ENCODE measurements at regions not wholly inside any gene's neighbourhood (a gene's known extent, or its start where the extent isn't known, plus 50 kb on each side); places are given as distances from the start of the nearest gene placed in this dataset.

DNA sequence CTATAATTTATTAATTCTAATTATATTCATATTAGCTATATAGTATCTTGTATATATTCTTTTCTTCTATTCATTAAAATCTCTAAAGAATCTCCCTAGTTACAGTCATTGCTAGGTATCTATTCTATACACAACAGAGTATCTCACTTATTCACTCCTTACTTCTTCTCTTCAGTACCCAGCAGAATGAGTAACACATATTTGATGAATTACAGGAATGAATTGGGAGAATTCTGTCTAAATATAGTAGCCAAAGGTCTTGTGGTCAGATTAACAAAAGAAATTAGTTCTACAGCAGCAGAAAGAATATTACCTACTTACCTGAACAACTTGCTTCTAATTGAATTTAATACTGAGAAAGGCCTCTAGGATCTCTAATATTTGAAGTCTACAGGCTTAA lies 758.0 kb upstream of the ZEB2 start:
- Histone ChIP-seq H3K4me1 (ENCODE audit: control insufficient read depth, insufficient read depth, low read length) (no peaks in the 10 kb centered on the region), H3K36me3 (ENCODE audit: control insufficient read depth, insufficient read depth, low read length) (no peaks in the 10 kb centered on the region), H3K4me3 (ENCODE audit: low read depth, low read length) (no peak overlapping the region), H3K9me3 (ENCODE audit: control insufficient read depth, insufficient read depth, low read length) (peaks cover 6% of the 10 kb centered on the region), H3K27ac (ENCODE audit: low read depth, low read length) (no peak overlapping the region), H3K27me3 (ENCODE audit: control insufficient read depth, insufficient read depth, low read length) (no peaks in the 10 kb centered on the region)
- no peak for DNase-seq (ENCODE audit: low read depth in 4 of 6, low spot score in 6 of 6)

DNA sequence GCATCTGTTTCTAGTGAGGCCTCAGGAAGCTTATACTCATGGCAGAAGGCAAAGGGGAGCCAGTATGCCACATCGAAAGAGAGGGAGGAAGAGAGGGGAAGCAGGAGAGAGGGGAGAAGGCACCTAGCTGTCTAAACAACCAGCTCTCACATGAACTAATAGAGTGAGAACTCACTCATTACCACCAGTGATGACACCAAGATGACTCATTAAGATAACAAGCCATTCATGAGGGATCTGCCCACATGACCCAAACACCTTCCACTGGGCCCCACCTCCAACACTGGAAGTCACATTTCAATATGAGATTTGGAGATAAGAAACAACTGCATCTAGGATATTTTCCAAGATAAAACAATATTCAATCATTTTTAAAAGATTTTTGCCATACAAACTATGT lies 753.9 kb upstream of the ZEB2 start:
- no peak for DNase-seq (ENCODE audit: low read depth in 4 of 6, low spot score in 6 of 6)
- H3K4me3 ChIP-seq (ENCODE audit: low read depth, low read length): no peak overlapping the region
- no peak overlapping the region for H3K27ac ChIP-seq (ENCODE audit: low read depth, low read length)
- H3K27me3 ChIP-seq (ENCODE audit: control insufficient read depth, insufficient read depth, low read length): no peaks in the 10 kb centered on the region
- H3K36me3 ChIP-seq (ENCODE audit: control insufficient read depth, insufficient read depth, low read length): no peaks in the 10 kb centered on the region
- WGBS (ENCODE audit: insufficient coverage): no CpG with 5 or more reads among the region's 1 CpG
- H3K4me1 ChIP-seq (ENCODE audit: control insufficient read depth, insufficient read depth, low read length): no peaks in the 10 kb centered on the region
- no peaks in the 10 kb centered on the region for H3K9me3 ChIP-seq (ENCODE audit: control insufficient read depth, insufficient read depth, low read length)

- H3K9me3 ChIP-seq (ENCODE audit: control insufficient read depth, insufficient read depth, low read length): no peaks in the 10 kb centered on the region
- no CpG with 5 or more reads among the region's 3 CpGs for WGBS (ENCODE audit: insufficient coverage)
- H3K4me3 ChIP-seq (ENCODE audit: low read depth, low read length): no peak overlapping the region
- H3K36me3 ChIP-seq (ENCODE audit: control insufficient read depth, insufficient read depth, low read length): no peaks in the 10 kb centered on the region
- no peaks in the 10 kb centered on the region for H3K4me1 ChIP-seq (ENCODE audit: control insufficient read depth, insufficient read depth, low read length)
- no peak for DNase-seq (ENCODE audit: low read depth in 4 of 6, low spot score in 6 of 6)
- no peak overlapping the region for H3K27ac ChIP-seq (ENCODE audit: low read depth, low read length)
- no peaks in the 10 kb centered on the region for H3K27me3 ChIP-seq (ENCODE audit: control insufficient read depth, insufficient read depth, low read length)
Measured at GRCh38 chr2:145268931-145269330, 749.0 kb upstream of the ZEB2 start.

- H3K4me3 ChIP-seq (ENCODE audit: low read depth, low read length): no peak overlapping the region
- H3K27ac ChIP-seq (ENCODE audit: low read depth, low read length): no peak overlapping the region
- H3K9me3 ChIP-seq (ENCODE audit: control insufficient read depth, insufficient read depth, low read length): no peaks in the 10 kb centered on the region
- H3K27me3 ChIP-seq (ENCODE audit: control insufficient read depth, insufficient read depth, low read length): no peaks in the 10 kb centered on the region
- H3K4me1 ChIP-seq (ENCODE audit: control insufficient read depth, insufficient read depth, low read length): no peaks in the 10 kb centered on the region
- no peak for DNase-seq (ENCODE audit: low read depth in 4 of 6, low spot score in 6 of 6)
- no peaks in the 10 kb centered on the region for H3K36me3 ChIP-seq (ENCODE audit: control insufficient read depth, insufficient read depth, low read length)
Measured at GRCh38 chr2:145267451-145267850, 747.5 kb upstream of the ZEB2 start.

GRCh38 chr2:145265244-145265643 lies 745.3 kb upstream of the ZEB2 start:
- H3K4me1 ChIP-seq (ENCODE audit: control insufficient read depth, insufficient read depth, low read length): no peaks in the 10 kb centered on the region
- WGBS (ENCODE audit: insufficient coverage): 100% methylated on average over 1 of the region's 6 CpGs

DNA sequence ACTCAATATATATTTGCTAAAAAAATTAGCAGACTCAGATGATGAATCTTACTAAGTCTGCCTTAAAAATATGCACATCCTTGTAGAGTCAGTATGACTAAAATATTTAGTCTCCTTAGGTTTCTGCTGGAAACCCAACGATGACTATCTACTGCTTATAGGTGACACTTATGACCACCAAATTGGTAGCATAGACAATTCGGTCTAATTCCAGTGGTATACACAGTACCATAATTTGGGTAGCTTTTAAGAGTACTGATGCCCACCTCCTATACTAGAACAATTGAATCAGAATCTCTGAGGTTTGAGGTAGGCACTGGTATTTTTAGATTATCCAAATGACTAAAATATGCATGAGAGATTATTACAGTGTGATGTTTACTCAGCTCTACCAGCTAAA lies 740.8 kb upstream of the ZEB2 start:
- H3K27me3 ChIP-seq (ENCODE audit: control insufficient read depth, insufficient read depth, low read length): no peaks in the 10 kb centered on the region
- no peaks in the 10 kb centered on the region for H3K4me1 ChIP-seq (ENCODE audit: control insufficient read depth, insufficient read depth, low read length)
- no peak overlapping the region for H3K27ac ChIP-seq (ENCODE audit: low read depth, low read length)
- no peaks in the 10 kb centered on the region for H3K9me3 ChIP-seq (ENCODE audit: control insufficient read depth, insufficient read depth, low read length)
- no peaks in the 10 kb centered on the region for H3K36me3 ChIP-seq (ENCODE audit: control insufficient read depth, insufficient read depth, low read length)
- H3K4me3 ChIP-seq (ENCODE audit: low read depth, low read length): no peak overlapping the region
- no CpG with 5 or more reads among the region's 2 CpGs for WGBS (ENCODE audit: insufficient coverage)
- DNase-seq (ENCODE audit: low read depth in 4 of 6, low spot score in 6 of 6): no peak

More at GRCh38 chr2:145265244-145265643, 745.3 kb upstream of the ZEB2 start:
- no peak for DNase-seq (ENCODE audit: low read depth in 4 of 6, low spot score in 6 of 6)
- Histone ChIP-seq H3K9me3 (ENCODE audit: control insufficient read depth, insufficient read depth, low read length) (no peaks in the 10 kb centered on the region), H3K36me3 (ENCODE audit: control insufficient read depth, insufficient read depth, low read length) (no peaks in the 10 kb centered on the region), H3K4me3 (ENCODE audit: low read depth, low read length) (no peak overlapping the region), H3K27me3 (ENCODE audit: control insufficient read depth, insufficient read depth, low read length) (no peaks in the 10 kb centered on the region), H3K27ac (ENCODE audit: low read depth, low read length) (no peak overlapping the region)

GRCh38 chr2:145260081-145260480 lies 740.2 kb upstream of the ZEB2 start:
- Histone ChIP-seq H3K36me3 (ENCODE audit: control insufficient read depth, insufficient read depth, low read length) (no peaks in the 10 kb centered on the region), H3K9me3 (ENCODE audit: control insufficient read depth, insufficient read depth, low read length) (no peaks in the 10 kb centered on the region), H3K27me3 (ENCODE audit: control insufficient read depth, insufficient read depth, low read length) (no peaks in the 10 kb centered on the region), H3K4me3 (ENCODE audit: low read depth, low read length) (no peak overlapping the region), H3K27ac (ENCODE audit: low read depth, low read length) (no peak overlapping the region), H3K4me1 (ENCODE audit: control insufficient read depth, insufficient read depth, low read length) (no peaks in the 10 kb centered on the region)
- no peak for DNase-seq (ENCODE audit: low read depth in 4 of 6, low spot score in 6 of 6)

DNA sequence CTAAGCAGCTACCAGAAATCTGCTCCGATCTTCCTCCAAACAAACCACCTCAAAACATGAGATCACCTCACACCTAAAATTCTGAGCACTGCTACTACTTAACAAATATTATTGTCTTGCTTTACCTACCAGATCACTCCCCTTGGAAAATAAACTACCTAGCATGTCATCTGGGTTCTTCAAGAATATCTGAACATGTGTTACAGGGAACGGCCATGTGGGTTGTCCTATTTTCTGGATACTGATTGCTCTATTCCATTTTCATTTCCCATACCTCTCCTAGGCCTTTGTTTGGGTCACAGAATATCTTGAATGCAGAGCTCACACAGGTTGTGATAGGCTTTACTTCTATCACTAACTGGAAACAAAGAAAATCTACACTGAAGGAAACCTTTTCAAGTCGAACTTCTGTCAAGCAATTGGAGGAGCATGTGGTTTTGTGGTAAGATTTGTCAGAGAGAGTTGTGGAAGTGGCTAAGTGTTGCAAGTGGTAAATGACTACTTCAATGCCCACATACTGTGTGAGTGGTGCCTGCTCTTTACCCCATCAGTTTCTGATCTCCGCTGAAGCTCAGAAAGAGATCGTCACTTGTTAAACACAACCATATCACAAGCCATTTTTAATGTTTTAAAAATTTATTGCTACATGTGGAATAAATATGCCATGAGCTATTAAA lies 739.1 kb upstream of the ZEB2 start:
- Histone ChIP-seq H3K27ac (ENCODE audit: low read depth, low read length) (no peak overlapping the region), H3K27me3 (ENCODE audit: control insufficient read depth, insufficient read depth, low read length) (no peaks in the 10 kb centered on the region), H3K36me3 (ENCODE audit: control insufficient read depth, insufficient read depth, low read length) (no peaks in the 10 kb centered on the region), H3K4me3 (ENCODE audit: low read depth, low read length) (no peak overlapping the region), H3K9me3 (ENCODE audit: control insufficient read depth, insufficient read depth, low read length) (no peaks in the 10 kb centered on the region), H3K4me1 (ENCODE audit: control insufficient read depth, insufficient read depth, low read length) (no peaks in the 10 kb centered on the region)
- WGBS (ENCODE audit: insufficient coverage): 100% methylated on average over 1 of the region's 5 CpGs
- DNase-seq (ENCODE audit: low read depth in 4 of 6, low spot score in 6 of 6): no peak

- DNase-seq (ENCODE audit: low read depth in 4 of 6, low spot score in 6 of 6): no peak
- Histone ChIP-seq H3K36me3 (ENCODE audit: control insufficient read depth, insufficient read depth, low read length) (no peaks in the 10 kb centered on the region), H3K27ac (ENCODE audit: low read depth, low read length) (no peak overlapping the region), H3K4me1 (ENCODE audit: control insufficient read depth, insufficient read depth, low read length) (no peaks in the 10 kb centered on the region), H3K9me3 (ENCODE audit: control insufficient read depth, insufficient read depth, low read length) (no peaks in the 10 kb centered on the region), H3K27me3 (ENCODE audit: control insufficient read depth, insufficient read depth, low read length) (no peaks in the 10 kb centered on the region), H3K4me3 (ENCODE audit: low read depth, low read length) (no peak overlapping the region)
Measured at GRCh38 chr2:145257931-145258330, 738.0 kb upstream of the ZEB2 start.

DNA sequence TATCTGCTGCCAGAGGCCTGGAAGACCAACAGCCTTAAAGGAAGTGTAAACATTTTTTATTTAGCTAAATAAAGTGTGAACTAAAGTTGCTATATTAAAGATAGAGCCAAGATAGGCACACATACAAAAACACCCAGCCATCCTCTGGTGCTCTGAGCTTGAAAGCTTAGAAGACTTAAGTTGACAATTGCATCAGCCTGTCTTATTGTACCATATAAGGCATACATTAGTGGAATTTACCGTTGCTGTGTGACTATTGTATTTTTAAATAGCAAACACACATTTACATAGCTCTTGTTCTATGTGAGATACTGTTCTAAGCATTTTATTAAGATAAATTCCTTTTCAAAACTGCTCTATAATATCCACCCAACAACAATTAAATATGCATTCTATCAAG lies 736.6 kb upstream of the ZEB2 start:
- DNase-seq (ENCODE audit: low read depth in 4 of 6, low spot score in 6 of 6): no peak
- no CpG with 5 or more reads among the region's 1 CpG for WGBS (ENCODE audit: insufficient coverage)
- no peaks in the 10 kb centered on the region for H3K36me3 ChIP-seq (ENCODE audit: control insufficient read depth, insufficient read depth, low read length)
- no peaks in the 10 kb centered on the region for H3K9me3 ChIP-seq (ENCODE audit: control insufficient read depth, insufficient read depth, low read length)
- H3K4me3 ChIP-seq (ENCODE audit: low read depth, low read length): no peak overlapping the region
- H3K27ac ChIP-seq (ENCODE audit: low read depth, low read length): no peak overlapping the region
- H3K27me3 ChIP-seq (ENCODE audit: control insufficient read depth, insufficient read depth, low read length): no peaks in the 10 kb centered on the region
- H3K4me1 ChIP-seq (ENCODE audit: control insufficient read depth, insufficient read depth, low read length): no peaks in the 10 kb centered on the region
